ENCODE measurements at regions not wholly inside any gene's neighbourhood (a gene's known extent, or its start where the extent isn't known, plus 50 kb on each side); places are given as distances from the start of the nearest gene placed in this dataset.

- Histone ChIP-seq H3K79me2 (ENCODE audit: insufficient read depth, low read depth) (no peaks in the 10 kb centered on the region), H3K4me2 (no peak overlapping the region), H3K36me3 (ENCODE audit: insufficient read depth) (no peaks in the 10 kb centered on the region), H3K27ac (no peak overlapping the region), H3K27me3 (ENCODE audit: insufficient read depth, low read depth) (no peaks in the 10 kb centered on the region), H3K4me1 (ENCODE audit: low read depth, poor library complexity, severe bottlenecking) (no peaks in the 10 kb centered on the region), H3K4me3 (IDR thresholded peaks at IDR 0.05; ENCODE audit: insufficient read depth, low read depth, low read length) (no peak overlapping the region), H4K20me1 (ENCODE audit: insufficient read depth) (no peaks in the 10 kb centered on the region), H2AFZ (ENCODE audit: low read depth) (no peak overlapping the region), H3K9ac (no peak overlapping the region)
- no peak for TF ChIP-seq CTCF (conservative IDR thresholded peaks at IDR 0.05; ENCODE audit: low read depth, low read length)
These were observed 142.4 kb upstream of the IL12A start for GRCh38 chr3:159846255-159846654.

GRCh38 chr3:159848348-159849118 is 140.1 kb upstream of the IL12A start:
- Histone ChIP-seq H3K79me2 (ENCODE audit: insufficient read depth, low read depth) (no peaks in the 10 kb centered on the region), H2AFZ (ENCODE audit: low read depth) (no peak overlapping the region), H3K27me3 (ENCODE audit: insufficient read depth, low read depth) (no peaks in the 10 kb centered on the region), H3K9ac (no peak overlapping the region), H3K4me2 (no peak overlapping the region), H3K36me3 (ENCODE audit: insufficient read depth) (no peaks in the 10 kb centered on the region), H3K4me3 (IDR thresholded peaks at IDR 0.05; ENCODE audit: insufficient read depth, low read depth, low read length) (no peak overlapping the region), H3K27ac (no peak overlapping the region), H4K20me1 (ENCODE audit: insufficient read depth) (no peaks in the 10 kb centered on the region), H3K4me1 (ENCODE audit: low read depth, poor library complexity, severe bottlenecking) (no peaks in the 10 kb centered on the region)
- no peak for TF ChIP-seq CTCF (conservative IDR thresholded peaks at IDR 0.05; ENCODE audit: low read depth, low read length)

GRCh38 chr3:159850481-159850880 is 138.2 kb upstream of the IL12A start:
- no peak overlapping the region for H3K9ac ChIP-seq
- no peaks in the 10 kb centered on the region for H3K4me1 ChIP-seq (ENCODE audit: low read depth, poor library complexity, severe bottlenecking)
- no peak overlapping the region for H2AFZ ChIP-seq (ENCODE audit: low read depth)
- no peaks in the 10 kb centered on the region for H3K27me3 ChIP-seq (ENCODE audit: insufficient read depth, low read depth)
- no peak overlapping the region for H3K27ac ChIP-seq
- H3K4me3 ChIP-seq (IDR thresholded peaks at IDR 0.05; ENCODE audit: insufficient read depth, low read depth, low read length), result no peak overlapping the region
- H3K4me2 ChIP-seq, result no peak overlapping the region
- no peaks in the 10 kb centered on the region for H3K79me2 ChIP-seq (ENCODE audit: insufficient read depth, low read depth)
- TF ChIP-seq CTCF (conservative IDR thresholded peaks at IDR 0.05; ENCODE audit: low read depth, low read length), result no peak
- no peaks in the 10 kb centered on the region for H3K36me3 ChIP-seq (ENCODE audit: insufficient read depth)
- no peaks in the 10 kb centered on the region for H4K20me1 ChIP-seq (ENCODE audit: insufficient read depth)

- Histone ChIP-seq H3K79me2 (ENCODE audit: insufficient read depth, low read depth) (no peaks in the 10 kb centered on the region), H3K9ac (no peak overlapping the region), H3K27ac (no peak overlapping the region), H3K27me3 (ENCODE audit: insufficient read depth, low read depth) (no peaks in the 10 kb centered on the region), H3K36me3 (ENCODE audit: insufficient read depth) (no peaks in the 10 kb centered on the region), H3K4me2 (no peak overlapping the region), H3K4me3 (IDR thresholded peaks at IDR 0.05; ENCODE audit: insufficient read depth, low read depth, low read length) (no peak overlapping the region), H2AFZ (ENCODE audit: low read depth) (no peak overlapping the region), H4K20me1 (ENCODE audit: insufficient read depth) (no peaks in the 10 kb centered on the region), H3K4me1 (ENCODE audit: low read depth, poor library complexity, severe bottlenecking) (no peaks in the 10 kb centered on the region)
- no peak for TF ChIP-seq CTCF (conservative IDR thresholded peaks at IDR 0.05; ENCODE audit: low read depth, low read length)
These were observed 136.4 kb upstream of the IL12A start for GRCh38 chr3:159852266-159852665.

All from KMS-11 (cell line).